Fibroblast of lung (primary cell): ENCODE measurements at regions not wholly inside any gene's neighbourhood (a gene's known extent, or its start where the extent isn't known, plus 50 kb on each side); places are given as distances from the start of the nearest gene placed in this dataset.

ENCODE experiments used
- EZH2 ChIP-seq: IDR thresholded peaks from 2 replicates; pipeline ENCODE4 v1.5.1; 2012; ENCODE audit warnings: low read length, control low read depth, mild to moderate bottlenecking; ENCODE audit errors: missing control alignments
- TF ChIP-seq, protein P1 (sequence below), 2 donors: IDR thresholded peaks in 1 of 2; conservative IDR thresholded peaks in 1 of 2; 1 replicate in 1 of 2; 2 replicates in 1 of 2; pipeline ENCODE4 v1.5.1; 2011 to 2012; ENCODE audit warnings: low read length in 2 of 2, control low read depth in 1 of 2, inconsistent platforms in 1 of 2, low read depth in 1 of 2, mild to moderate bottlenecking in 1 of 2

DNA sequence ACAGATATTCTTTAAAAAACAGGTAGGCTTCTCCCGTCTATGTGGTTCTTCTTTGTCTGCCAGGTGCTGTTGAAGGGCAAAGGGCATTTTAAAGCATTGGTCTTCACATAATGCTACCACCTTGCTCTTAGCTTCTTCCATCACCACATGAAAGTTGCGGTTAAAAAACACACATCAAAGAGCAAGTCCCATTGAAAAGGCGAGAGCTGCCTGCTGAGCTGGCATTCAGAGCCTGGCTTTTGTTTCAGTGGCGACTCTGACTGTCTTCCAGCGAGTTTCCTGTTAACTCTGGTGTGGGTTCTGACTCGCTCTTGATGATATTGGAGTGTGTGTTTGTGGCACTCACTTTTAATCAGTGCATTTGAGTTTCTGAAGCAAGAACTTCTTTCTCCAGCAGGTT, 624.9 kb upstream of the FANCL start:
- TF ChIP-seq, protein P1, sequence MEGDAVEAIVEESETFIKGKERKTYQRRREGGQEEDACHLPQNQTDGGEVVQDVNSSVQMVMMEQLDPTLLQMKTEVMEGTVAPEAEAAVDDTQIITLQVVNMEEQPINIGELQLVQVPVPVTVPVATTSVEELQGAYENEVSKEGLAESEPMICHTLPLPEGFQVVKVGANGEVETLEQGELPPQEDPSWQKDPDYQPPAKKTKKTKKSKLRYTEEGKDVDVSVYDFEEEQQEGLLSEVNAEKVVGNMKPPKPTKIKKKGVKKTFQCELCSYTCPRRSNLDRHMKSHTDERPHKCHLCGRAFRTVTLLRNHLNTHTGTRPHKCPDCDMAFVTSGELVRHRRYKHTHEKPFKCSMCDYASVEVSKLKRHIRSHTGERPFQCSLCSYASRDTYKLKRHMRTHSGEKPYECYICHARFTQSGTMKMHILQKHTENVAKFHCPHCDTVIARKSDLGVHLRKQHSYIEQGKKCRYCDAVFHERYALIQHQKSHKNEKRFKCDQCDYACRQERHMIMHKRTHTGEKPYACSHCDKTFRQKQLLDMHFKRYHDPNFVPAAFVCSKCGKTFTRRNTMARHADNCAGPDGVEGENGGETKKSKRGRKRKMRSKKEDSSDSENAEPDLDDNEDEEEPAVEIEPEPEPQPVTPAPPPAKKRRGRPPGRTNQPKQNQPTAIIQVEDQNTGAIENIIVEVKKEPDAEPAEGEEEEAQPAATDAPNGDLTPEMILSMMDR (conservative IDR thresholded peaks at IDR 0.05 in 1 of 2, IDR thresholded peaks at IDR 0.05 in 1 of 2; ENCODE audit: low read depth in 1 of 2, low read length in 2 of 2) = no peak
- no peak for TF ChIP-seq EZH2
